Colonic mucosa (tissue), 4 donors: ENCODE measurements at regions not wholly inside any gene's neighbourhood (a gene's known extent, or its start where the extent isn't known, plus 50 kb on each side); places are given as distances from the start of the nearest gene placed in this dataset.

Source experiments
- DNase-seq: peaks from one replicate; pipeline ENCODE4 v3.0.0-alpha.2; 2020
- H3K27ac ChIP-seq: fragments of 200-600 bp; one replicate; pipeline ENCODE4 v1.8.0; 2021
- H3K27me3 ChIP-seq: fragments of 200-600 bp; one replicate; pipeline ENCODE4 v1.8.0; 2021
- H3K36me3 ChIP-seq: fragments of 200-600 bp; one replicate; pipeline ENCODE4 v1.8.0; 2021
- H3K4me1 ChIP-seq: fragments of 200-600 bp; one replicate; pipeline ENCODE4 v1.8.0; 2021; ENCODE audit warnings: mild to moderate bottlenecking
- H3K4me3 ChIP-seq: fragments of 200-600 bp; one replicate; pipeline ENCODE4 v1.8.0; 2021
- H3K9ac ChIP-seq, 2 donors: one replicate each; pipeline ENCODE4 v1.7.0; 2013; ENCODE audit warnings: control low read depth in 2 of 2, low read depth in 2 of 2, low read length in 2 of 2
- H3K9me3 ChIP-seq: fragments of 200-600 bp; one replicate; pipeline ENCODE4 v1.8.0; 2021
- CTCF ChIP-seq: fragments of 200-600 bp; IDR thresholded peaks from one replicate; pipeline ENCODE4 v1.8.0; 2022; ENCODE audit warnings: antibody characterized with exemption, mild to moderate bottlenecking
- intact Hi-C: fragments of 100-400 bp; cut with DNase I; formaldehyde crosslinking; loops from one replicate; pipeline ENCODE4 v1.14.1; 2022
- donor health status: healthy.
- donor health status: DM: no; HTN: no; CAD: no.
- donor health status: DM: no; HTN: no; CAD: no.

- no peak for TF ChIP-seq CTCF
Measured at GRCh38 chrX:7220121-7220520, 72.2 kb upstream of the PUDP start.

GRCh38 chrX:7219153-7219705 lies 71.3 kb upstream of the PUDP start:
- Histone ChIP-seq H3K9me3 (no peaks in the 10 kb centered on the region), H3K4me3 (no peak overlapping the region), H3K9ac (no peak overlapping the region), H3K27ac (no peak overlapping the region), H3K36me3 (no peaks in the 10 kb centered on the region), H3K4me1 (no peaks in the 10 kb centered on the region), H3K27me3 (no peaks in the 10 kb centered on the region)
- intact Hi-C loops = no loop called here
- no peak for TF ChIP-seq CTCF
- no peak for DNase-seq

More at GRCh38 chrX:7220121-7220520, 72.2 kb upstream of the PUDP start:
- H3K9ac ChIP-seq = no peak overlapping the region
- no peak for DNase-seq
- H3K27me3 ChIP-seq = no peaks in the 10 kb centered on the region
- intact Hi-C loops = no loop called here
- H3K9me3 ChIP-seq = no peaks in the 10 kb centered on the region
- no peaks in the 10 kb centered on the region for H3K36me3 ChIP-seq
- H3K4me3 ChIP-seq = no peak overlapping the region
- no peaks in the 10 kb centered on the region for H3K4me1 ChIP-seq
- H3K27ac ChIP-seq = no peak overlapping the region

GRCh38 chrX:7218321-7219152 lies 70.6 kb upstream of the PUDP start:
- no peak overlapping the region for H3K27ac ChIP-seq
- no peaks in the 10 kb centered on the region for H3K27me3 ChIP-seq
- H3K4me3 ChIP-seq = no peak overlapping the region
- intact Hi-C loops = no loop called here
- no peak overlapping the region for H3K9ac ChIP-seq
- no peaks in the 10 kb centered on the region for H3K4me1 ChIP-seq
- H3K9me3 ChIP-seq = no peaks in the 10 kb centered on the region
- H3K36me3 ChIP-seq = no peaks in the 10 kb centered on the region
- no peak for DNase-seq
- no peak for TF ChIP-seq CTCF

- no peak overlapping the region for H3K27ac ChIP-seq
- TF ChIP-seq CTCF = no peak
- no peaks in the 10 kb centered on the region for H3K4me1 ChIP-seq
- no peaks in the 10 kb centered on the region for H3K9me3 ChIP-seq
- no peak for DNase-seq
- no peaks in the 10 kb centered on the region for H3K27me3 ChIP-seq
- no peak overlapping the region for H3K4me3 ChIP-seq
- H3K9ac ChIP-seq = no peak overlapping the region
- intact Hi-C loops = no loop called here
- no peaks in the 10 kb centered on the region for H3K36me3 ChIP-seq
Measured at GRCh38 chrX:7216981-7217587, 69.1 kb upstream of the PUDP start.

GRCh38 chrX:7215842-7216241 lies 67.9 kb upstream of the PUDP start:
- H3K27me3 ChIP-seq = no peaks in the 10 kb centered on the region
- no peaks in the 10 kb centered on the region for H3K36me3 ChIP-seq
- no peak overlapping the region for H3K9ac ChIP-seq
- H3K27ac ChIP-seq = no peak overlapping the region
- intact Hi-C loops = no loop called here
- no peak overlapping the region for H3K4me3 ChIP-seq
- TF ChIP-seq CTCF = no peak
- no peaks in the 10 kb centered on the region for H3K4me1 ChIP-seq
- no peak for DNase-seq
- H3K9me3 ChIP-seq = no peaks in the 10 kb centered on the region
